Fibroblast of gingiva (primary cell): ENCODE measurements at regions not wholly inside any gene's neighbourhood (a gene's known extent, or its start where the extent isn't known, plus 50 kb on each side); places are given as distances from the start of the nearest gene placed in this dataset.
"Not testable (repeated sequence)": the region's sequence is repeated elsewhere in the genome, so short reads cannot be mapped to it uniquely, and the experiment has no call there.

Experiments used
- DNase-seq: peaks from one replicate; pipeline ENCODE4 v3.0.0-alpha.2; 2011; ENCODE audit warnings: low read depth

- no peak for DNase-seq
Observed at GRCh38 chr9:126173401-126173800, 153.2 kb upstream of the MVB12B start.

- no peak for DNase-seq
Observed at GRCh38 chr9:126173929-126174328, 152.7 kb upstream of the MVB12B start.

GRCh38 chr9:126183266-126183665 lies 143.4 kb upstream of the MVB12B start:
- DNase-seq, result no peak

- not testable (repeated sequence) for DNase-seq
Observed at GRCh38 chr9:126190994-126191393, 135.6 kb upstream of the MVB12B start.

- no peak for DNase-seq
Observed at GRCh38 chr9:126198854-126199253, 127.8 kb upstream of the MVB12B start.

GRCh38 chr9:126203313-126203712 lies 123.3 kb upstream of the MVB12B start:
- DNase-seq, result no peak

- DNase-seq, result no peak
Observed at GRCh38 chr9:126204197-126204596, 122.4 kb upstream of the MVB12B start.

- DNase-seq, result no peak
Observed at GRCh38 chr9:126204708-126205225, 121.9 kb upstream of the MVB12B start.

GRCh38 chr9:126205265-126205664 lies 121.4 kb upstream of the MVB12B start:
- DNase-seq, result no peak

- DNase-seq, result no peak
Observed at GRCh38 chr9:126205845-126206498, 120.7 kb upstream of the MVB12B start.

GRCh38 chr9:126207256-126207655 lies 119.4 kb upstream of the MVB12B start:
- DNase-seq, result no peak

GRCh38 chr9:126208216-126208758 lies 118.3 kb upstream of the MVB12B start:
- no peak for DNase-seq

GRCh38 chr9:126211441-126212074 lies 115.1 kb upstream of the MVB12B start:
- DNase-seq, result no peak

- no peak for DNase-seq
Observed at GRCh38 chr9:126215486-126215885, 111.1 kb upstream of the MVB12B start.

- DNase-seq, result no peak
Observed at GRCh38 chr9:126216826-126217225, 109.8 kb upstream of the MVB12B start.

- DNase-seq, result no peak
Observed at GRCh38 chr9:126217250-126217653, 109.4 kb upstream of the MVB12B start.

GRCh38 chr9:126217797-126218196 lies 108.8 kb upstream of the MVB12B start:
- DNase-seq, result no peak

GRCh38 chr9:126218359-126219125 lies 108.1 kb upstream of the MVB12B start:
- DNase-seq, result no peak

GRCh38 chr9:126219166-126219565 lies 107.5 kb upstream of the MVB12B start:
- DNase-seq, result no peak

GRCh38 chr9:126219648-126220063 lies 107.0 kb upstream of the MVB12B start:
- no peak for DNase-seq

GRCh38 chr9:126221480-126221879 lies 105.1 kb upstream of the MVB12B start:
- no peak for DNase-seq

GRCh38 chr9:126222363-126222834 lies 104.2 kb upstream of the MVB12B start:
- DNase-seq, result no peak
